Spinal cord (tissue), 9 donors: ENCODE measurements at regions not wholly inside any gene's neighbourhood (a gene's known extent, or its start where the extent isn't known, plus 50 kb on each side); places are given as distances from the start of the nearest gene placed in this dataset.

ENCODE experiments used
- DNase-seq, 6 donors: peaks; one replicate each; pipeline versions ENCODE4 v3.0.0 to v3.0.0-alpha.2; 2013 to 2015; ENCODE audit warnings: low spot score in 6 of 6, low read depth in 4 of 6
- H3K27ac ChIP-seq: one replicate; pipeline ENCODE4 v1.5.1; 2013; ENCODE audit warnings: low read depth, low read length, control low read depth
- H3K27me3 ChIP-seq: one replicate; pipeline ENCODE4 v1.6.1; 2013; ENCODE audit warnings: low read length; ENCODE audit not compliant: control insufficient read depth, insufficient read depth
- H3K36me3 ChIP-seq: one replicate; pipeline ENCODE4 v1.6.1; 2013; ENCODE audit warnings: low read length; ENCODE audit not compliant: control insufficient read depth, insufficient read depth
- H3K4me1 ChIP-seq: one replicate; pipeline ENCODE4 v1.6.1; 2013; ENCODE audit warnings: low read length; ENCODE audit not compliant: control insufficient read depth, insufficient read depth
- H3K4me3 ChIP-seq: one replicate; pipeline ENCODE4 v1.5.1; 2013; ENCODE audit warnings: low read depth, low read length, control low read depth
- H3K9me3 ChIP-seq: one replicate; pipeline ENCODE4 v1.6.1; 2013; ENCODE audit warnings: low read length; ENCODE audit not compliant: control insufficient read depth, insufficient read depth
- WGBS: methylation state at CpG from one replicate; pipeline ENCODE4 v1.1.5; 2013; ENCODE audit warnings: missing lambda C conversion rate; ENCODE audit not compliant: insufficient coverage; 5-methylcytosine and 5-hydroxymethylcytosine counted together
- donor health status: healthy.

DNA sequence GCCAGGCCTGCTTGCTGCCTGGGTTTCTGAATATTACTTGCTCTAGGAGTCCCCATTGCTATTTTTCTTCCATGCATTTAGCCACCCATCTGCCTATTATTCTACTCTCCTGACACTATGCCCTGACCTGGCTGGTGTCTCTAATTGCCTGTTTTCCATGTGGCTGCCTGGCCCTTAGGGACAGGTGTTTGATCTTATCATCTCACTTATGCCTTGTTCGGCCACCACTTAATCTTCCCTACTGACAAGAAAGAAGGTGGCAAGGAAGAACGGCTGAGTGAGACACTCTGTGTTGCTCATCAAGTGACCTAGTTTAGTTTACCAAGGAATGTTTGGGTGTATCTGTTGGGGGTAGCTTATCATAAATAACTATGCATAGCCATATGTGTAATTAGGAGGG lies 50.4 kb upstream of the RAPH1 start:
- Histone ChIP-seq H3K27me3 (no peaks in the 10 kb centered on the region), H3K36me3 (no peaks in the 10 kb centered on the region), H3K27ac (no peak overlapping the region), H3K4me3 (no peak overlapping the region), H3K4me1 (peaks cover 9% of the 10 kb centered on the region), H3K9me3 (no peaks in the 10 kb centered on the region)
- DNase-seq: no peak
- WGBS: no CpG with 5 or more reads among the region's 2 CpGs

DNA sequence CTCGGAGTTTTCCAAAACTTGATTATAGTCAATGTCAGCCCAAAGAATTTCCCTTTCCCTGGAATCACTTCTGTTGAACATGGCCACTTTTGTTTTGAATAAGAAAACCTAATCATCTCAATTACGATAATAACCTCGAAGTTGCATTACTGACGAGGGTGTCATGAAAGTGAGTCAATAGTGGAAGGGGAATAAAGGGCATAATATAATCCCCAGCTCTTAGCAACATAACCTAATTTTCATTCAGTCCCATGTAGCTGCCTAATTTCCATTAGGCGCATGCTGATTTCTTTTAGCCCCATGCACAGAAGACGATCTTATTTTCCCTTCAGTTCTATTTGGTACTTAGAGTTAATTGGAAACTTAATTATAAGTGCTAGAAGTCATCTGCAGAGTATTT lies 51.1 kb upstream of the RAPH1 start:
- no peak overlapping the region for H3K27ac ChIP-seq
- H3K9me3 ChIP-seq: no peaks in the 10 kb centered on the region
- H3K4me3 ChIP-seq: no peak overlapping the region
- WGBS: no CpG with 5 or more reads among the region's 6 CpGs
- DNase-seq: peak in 2 of 6 donors; percentile 23 to 93
- no peaks in the 10 kb centered on the region for H3K36me3 ChIP-seq
- peaks cover 4% of the 10 kb centered on the region for H3K4me1 ChIP-seq
- H3K27me3 ChIP-seq: no peaks in the 10 kb centered on the region

DNA sequence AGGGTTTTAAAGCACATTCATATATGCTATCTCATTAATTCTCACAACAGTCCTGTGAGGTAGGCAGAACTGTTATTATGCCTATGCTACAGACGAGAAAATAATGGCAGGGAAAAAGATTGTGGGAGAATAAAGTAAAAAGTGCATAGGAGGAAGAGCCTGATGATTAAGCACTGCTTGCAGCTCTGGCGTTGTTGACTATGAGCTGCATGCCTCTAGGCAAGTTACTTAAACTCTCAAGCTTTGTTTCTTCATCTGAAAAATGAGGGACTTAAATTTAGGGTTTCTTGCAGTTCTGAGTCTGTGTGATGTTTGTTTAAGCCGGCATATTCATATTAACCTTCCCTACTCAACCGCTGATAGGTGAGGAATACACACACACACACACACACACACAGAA lies 51.6 kb upstream of the RAPH1 start:
- H3K9me3 ChIP-seq: no peaks in the 10 kb centered on the region
- no peak for DNase-seq
- H3K27me3 ChIP-seq: no peaks in the 10 kb centered on the region
- no CpG with 5 or more reads among the region's 4 CpGs for WGBS
- H3K4me3 ChIP-seq: no peak overlapping the region
- peaks cover 4% of the 10 kb centered on the region for H3K4me1 ChIP-seq
- H3K36me3 ChIP-seq: no peaks in the 10 kb centered on the region
- no peak overlapping the region for H3K27ac ChIP-seq

DNA sequence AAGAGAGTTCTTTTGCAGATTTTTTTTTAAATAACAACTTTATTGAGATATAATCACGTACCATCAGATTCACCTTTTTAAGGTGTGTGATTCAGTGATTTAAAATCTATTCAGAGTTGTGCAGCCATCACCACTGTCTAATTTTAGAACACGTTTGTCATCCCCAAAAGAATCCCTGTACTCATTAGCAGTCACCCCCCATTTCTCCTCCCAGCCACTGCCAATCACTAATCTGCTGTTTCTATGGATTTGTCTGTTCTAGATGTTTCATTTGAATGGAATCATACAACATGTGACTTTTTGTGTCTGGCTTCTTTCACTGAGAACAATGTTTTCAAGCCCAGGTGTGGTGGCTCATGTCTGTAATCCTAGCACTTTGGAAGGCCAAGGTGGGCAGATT lies 55.4 kb upstream of the RAPH1 start:
- no CpG with 5 or more reads among the region's 2 CpGs for WGBS
- DNase-seq: no peak

DNA sequence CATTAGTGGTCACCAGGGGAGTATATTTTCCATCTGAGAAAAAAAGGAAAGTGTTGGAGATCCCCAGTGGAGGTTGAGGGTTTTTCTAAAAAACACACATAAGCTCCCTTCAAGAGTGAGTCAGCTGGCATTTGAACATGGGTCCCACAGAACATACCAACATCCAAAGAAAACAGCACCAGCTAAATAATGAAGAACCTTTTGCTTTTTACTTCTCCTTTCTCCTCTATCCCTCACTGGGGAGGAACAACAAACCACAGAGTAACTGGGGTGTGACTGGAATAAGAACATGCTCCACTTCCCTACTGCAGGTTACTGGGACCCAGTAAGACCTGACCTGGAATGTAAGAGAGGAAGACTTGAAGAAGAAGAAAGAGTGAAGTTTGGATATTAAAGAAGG lies 56.5 kb upstream of the RAPH1 start:
- Histone ChIP-seq H3K27me3 (no peaks in the 10 kb centered on the region), H3K4me3 (no peak overlapping the region), H3K4me1 (peaks cover 3% of the 10 kb centered on the region), H3K9me3 (no peaks in the 10 kb centered on the region), H3K36me3 (no peaks in the 10 kb centered on the region), H3K27ac (no peak overlapping the region)
- no peak for DNase-seq

More for the DNA sequence above, 55.4 kb upstream of the RAPH1 start:
- no peaks in the 10 kb centered on the region for H3K36me3 ChIP-seq
- no peaks in the 10 kb centered on the region for H3K9me3 ChIP-seq
- no peak overlapping the region for H3K4me3 ChIP-seq
- no peaks in the 10 kb centered on the region for H3K27me3 ChIP-seq
- peaks cover 3% of the 10 kb centered on the region for H3K4me1 ChIP-seq
- H3K27ac ChIP-seq: no peak overlapping the region

DNA sequence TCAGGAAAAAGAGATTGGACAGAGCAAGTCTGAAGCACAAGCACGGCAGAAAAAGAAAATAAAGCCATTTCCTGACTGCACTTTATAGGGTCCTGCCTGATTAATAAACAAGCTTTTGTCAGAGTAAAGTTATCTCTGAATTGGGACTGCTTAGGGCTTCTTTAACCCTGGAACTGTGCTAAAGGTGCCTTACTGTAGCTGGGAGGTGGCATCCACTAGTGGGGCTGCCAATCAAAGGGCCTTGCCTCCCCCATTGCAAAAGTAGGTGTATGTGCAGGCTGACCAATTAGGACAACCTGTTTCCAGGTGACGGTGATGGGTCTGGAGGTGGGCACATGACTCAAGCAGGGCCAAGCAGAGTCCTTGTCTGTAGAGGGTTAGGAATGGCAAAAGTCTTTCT lies 57.4 kb upstream of the RAPH1 start:
- no peaks in the 10 kb centered on the region for H3K27me3 ChIP-seq
- peaks cover 3% of the 10 kb centered on the region for H3K4me1 ChIP-seq
- no peak for DNase-seq
- H3K9me3 ChIP-seq: no peaks in the 10 kb centered on the region
- WGBS: 92% methylated on average over 2 of the region's 2 CpGs
- H3K36me3 ChIP-seq: no peaks in the 10 kb centered on the region
- H3K4me3 ChIP-seq: no peak overlapping the region
- no peak overlapping the region for H3K27ac ChIP-seq

DNA sequence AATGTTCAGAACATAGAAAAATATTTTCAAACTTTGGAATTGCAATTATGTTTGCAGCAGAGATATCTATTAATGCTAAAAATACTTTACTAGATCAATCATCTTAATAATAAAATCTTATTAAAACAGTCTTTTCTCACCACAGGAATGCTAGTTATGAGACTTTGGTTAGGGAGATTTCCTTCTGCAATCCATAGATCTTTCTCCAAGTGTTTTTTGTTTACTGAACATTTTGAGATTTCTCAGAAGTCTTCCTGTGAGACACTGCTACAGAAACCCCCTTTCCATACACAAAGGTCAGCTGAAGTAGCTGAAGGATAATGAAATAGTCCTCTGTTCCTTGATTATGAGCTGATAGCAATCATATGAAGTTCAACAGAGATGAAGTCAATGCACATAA lies 59.4 kb upstream of the RAPH1 start:
- no peaks in the 10 kb centered on the region for H3K36me3 ChIP-seq
- no peak overlapping the region for H3K4me3 ChIP-seq
- DNase-seq: no peak
- H3K4me1 ChIP-seq: peaks cover 3% of the 10 kb centered on the region
- H3K9me3 ChIP-seq: no peaks in the 10 kb centered on the region
- H3K27me3 ChIP-seq: no peaks in the 10 kb centered on the region
- no peak overlapping the region for H3K27ac ChIP-seq

DNA sequence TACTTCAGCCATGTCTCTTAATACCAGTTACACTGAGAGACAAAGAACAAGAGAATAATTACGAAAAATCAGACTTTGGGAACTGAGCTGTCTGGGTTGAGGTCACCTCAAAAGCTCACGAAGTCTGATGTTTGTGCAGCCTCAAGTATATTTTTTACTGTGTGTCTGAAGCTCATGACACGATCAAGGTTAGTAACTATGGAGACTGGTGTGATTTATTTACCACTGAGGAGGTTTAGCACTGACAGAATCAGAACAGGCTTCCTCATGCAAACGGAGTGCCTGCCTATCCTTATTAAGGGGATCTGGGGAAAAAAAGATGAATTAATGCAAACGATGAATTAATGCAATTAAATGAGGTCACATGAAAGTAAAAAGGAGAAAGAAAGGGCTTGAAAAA lies 61.1 kb upstream of the RAPH1 start:
- Histone ChIP-seq H3K4me3 (no peak overlapping the region), H3K36me3 (no peaks in the 10 kb centered on the region), H3K9me3 (no peaks in the 10 kb centered on the region), H3K27me3 (no peaks in the 10 kb centered on the region), H3K27ac (no peak overlapping the region), H3K4me1 (peaks cover 3% of the 10 kb centered on the region)
- DNase-seq: peak in 1 of 6 donors; percentile 75
- 50% methylated on average over 2 of the region's 5 CpGs for WGBS

DNA sequence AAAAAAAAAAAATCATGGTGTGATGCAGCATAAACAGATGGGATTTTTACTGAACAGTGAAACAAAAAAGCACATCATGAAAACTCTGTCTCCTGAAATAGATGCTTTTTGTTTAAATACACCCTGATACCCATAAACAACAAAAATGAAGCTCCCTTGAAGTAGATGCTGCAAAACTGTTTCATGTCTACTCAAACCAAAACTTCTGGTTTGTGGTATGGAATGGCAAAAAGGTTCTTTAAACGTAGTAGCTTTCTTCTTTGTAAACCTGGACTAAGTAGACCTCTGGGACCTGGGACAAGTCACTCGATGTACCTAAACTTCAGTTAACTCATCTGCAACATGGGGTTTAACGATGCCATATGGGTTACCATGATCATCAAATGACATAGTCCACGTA lies 64.4 kb upstream of the RAPH1 start:
- Histone ChIP-seq H3K27me3 (no peaks in the 10 kb centered on the region), H3K4me1 (no peaks in the 10 kb centered on the region), H3K4me3 (no peak overlapping the region), H3K9me3 (no peaks in the 10 kb centered on the region), H3K36me3 (no peaks in the 10 kb centered on the region), H3K27ac (no peak overlapping the region)
- 92% methylated on average over 3 of the region's 4 CpGs for WGBS
- DNase-seq: no peak

DNA sequence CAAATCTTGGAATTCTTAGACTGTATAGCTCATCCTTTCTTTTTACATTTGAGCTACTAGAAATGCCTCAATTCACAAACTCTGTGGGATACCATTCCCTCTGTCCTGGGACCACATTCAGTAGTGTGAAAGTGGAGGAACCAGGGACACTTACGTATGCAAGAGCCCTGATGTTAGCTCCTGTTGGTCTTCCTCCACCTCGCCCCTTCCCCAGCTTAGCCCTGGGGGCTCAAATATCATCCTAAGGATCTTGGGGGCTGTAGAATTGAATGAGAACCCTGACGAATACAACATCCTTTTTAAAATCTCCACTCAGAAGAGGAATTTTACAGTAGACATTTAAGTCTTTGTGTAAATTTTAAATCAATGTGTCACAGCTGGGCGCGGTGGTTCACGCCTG lies 65.2 kb upstream of the RAPH1 start:
- H3K4me1 ChIP-seq: no peaks in the 10 kb centered on the region
- WGBS: 91% methylated on average over 3 of the region's 6 CpGs
- no peak overlapping the region for H3K4me3 ChIP-seq
- H3K36me3 ChIP-seq: no peaks in the 10 kb centered on the region
- H3K27ac ChIP-seq: no peak overlapping the region
- no peaks in the 10 kb centered on the region for H3K9me3 ChIP-seq
- H3K27me3 ChIP-seq: no peaks in the 10 kb centered on the region
- DNase-seq: no peak
